ENCODE measurements at regions not wholly inside any gene's neighbourhood (a gene's known extent, or its start where the extent isn't known, plus 50 kb on each side); places are given as distances from the start of the nearest gene placed in this dataset.

GRCh38 chr1:201742955-201743805 lies 85.8 kb upstream of the IPO9 start:
- H3K27me3 ChIP-seq (replicated peaks in 1 of 4; ENCODE audit: control extremely low read depth in 1 of 4, control insufficient read depth in 3 of 4, insufficient read depth in 4 of 4, low read length in 3 of 4), result peaks cover 0 to 3% (median 0%) of the 10 kb centered on the region in 4 experiments
- Mint-ChIP-seq H3K27me3 (peaks cover 11% of the 10 kb centered on the region), H3K4me3 (no peak overlapping the region), H3K27ac (no peak overlapping the region), H3K9me3 (ENCODE audit: insufficient read depth) (no peaks in the 10 kb centered on the region), H3K4me1 (peaks cover 26% of the 10 kb centered on the region)
- ATAC-seq (ENCODE audit: low read depth) (no peak), DNase-seq (no peak)
- no peak overlapping the region for H3K9ac ChIP-seq (ENCODE audit: low read length)
- H3K79me2 ChIP-seq (ENCODE audit: control insufficient read depth, insufficient read depth, low read length), result peaks cover 8% of the 10 kb centered on the region
- no peaks in the 10 kb centered on the region for H4K20me1 ChIP-seq (ENCODE audit: control insufficient read depth, insufficient read depth, low read length, poor library complexity, severe bottlenecking)
- H3K4me2 ChIP-seq (replicated peaks; ENCODE audit: low read depth, low read length, poor library complexity, severe bottlenecking), result no peak overlapping the region
- intact Hi-C loops (cut with micrococcal nuclease), result no loop called here
- no peak overlapping the region for H2AFZ ChIP-seq (ENCODE audit: insufficient read depth, low read depth, low read length, poor library complexity, severe bottlenecking)
- no peak overlapping the region for H3K4me3 ChIP-seq (ENCODE audit: control extremely low read depth in 1 of 5, extremely low read depth in 1 of 5, insufficient read depth in 1 of 5, low read depth in 2 of 5, low read length in 4 of 5)
- TF ChIP-seq, protein P1, sequence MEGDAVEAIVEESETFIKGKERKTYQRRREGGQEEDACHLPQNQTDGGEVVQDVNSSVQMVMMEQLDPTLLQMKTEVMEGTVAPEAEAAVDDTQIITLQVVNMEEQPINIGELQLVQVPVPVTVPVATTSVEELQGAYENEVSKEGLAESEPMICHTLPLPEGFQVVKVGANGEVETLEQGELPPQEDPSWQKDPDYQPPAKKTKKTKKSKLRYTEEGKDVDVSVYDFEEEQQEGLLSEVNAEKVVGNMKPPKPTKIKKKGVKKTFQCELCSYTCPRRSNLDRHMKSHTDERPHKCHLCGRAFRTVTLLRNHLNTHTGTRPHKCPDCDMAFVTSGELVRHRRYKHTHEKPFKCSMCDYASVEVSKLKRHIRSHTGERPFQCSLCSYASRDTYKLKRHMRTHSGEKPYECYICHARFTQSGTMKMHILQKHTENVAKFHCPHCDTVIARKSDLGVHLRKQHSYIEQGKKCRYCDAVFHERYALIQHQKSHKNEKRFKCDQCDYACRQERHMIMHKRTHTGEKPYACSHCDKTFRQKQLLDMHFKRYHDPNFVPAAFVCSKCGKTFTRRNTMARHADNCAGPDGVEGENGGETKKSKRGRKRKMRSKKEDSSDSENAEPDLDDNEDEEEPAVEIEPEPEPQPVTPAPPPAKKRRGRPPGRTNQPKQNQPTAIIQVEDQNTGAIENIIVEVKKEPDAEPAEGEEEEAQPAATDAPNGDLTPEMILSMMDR (IDR thresholded peaks at IDR 0.05), result no peak
- no peak for TF ChIP-seq EZH2 (IDR thresholded peaks at IDR 0.05; ENCODE audit: borderline replicate concordance, insufficient read depth, low read depth, low read length, poor library complexity, severe bottlenecking)
- H3K9me3 ChIP-seq (ENCODE audit: control extremely low read depth in 1 of 3, control insufficient read depth in 2 of 3, insufficient read depth in 1 of 3, low read length in 2 of 3), result no peaks in the 10 kb centered on the region
- WGBS (ENCODE audit: insufficient coverage), result no CpG with 5 or more reads among the region's 5 CpGs
- no peaks in the 10 kb centered on the region for H3K36me3 ChIP-seq (replicated peaks in 1 of 2; ENCODE audit: control extremely low read depth in 1 of 2, control insufficient read depth in 1 of 2, extremely low read depth in 1 of 2, insufficient read depth in 2 of 2, low read length in 1 of 2)
- ChIA-PET POLR2A (no interaction called here), CTCF (interaction anchor here (0.6 to 2.1 kb wide), 2 partner anchors 28 to 33 kb away, joined by 3 to 6 read pairs; no protein-coding TSS in a partner anchor)
- H3K4me1 ChIP-seq (ENCODE audit: control insufficient read depth in 2 of 2, insufficient read depth in 2 of 2, low read length in 2 of 2), result peaks cover 11 to 19% of the 10 kb centered on the region in 2 donors
- no peak overlapping the region for H3K27ac ChIP-seq (ENCODE audit: low read length in 2 of 2)

DNA sequence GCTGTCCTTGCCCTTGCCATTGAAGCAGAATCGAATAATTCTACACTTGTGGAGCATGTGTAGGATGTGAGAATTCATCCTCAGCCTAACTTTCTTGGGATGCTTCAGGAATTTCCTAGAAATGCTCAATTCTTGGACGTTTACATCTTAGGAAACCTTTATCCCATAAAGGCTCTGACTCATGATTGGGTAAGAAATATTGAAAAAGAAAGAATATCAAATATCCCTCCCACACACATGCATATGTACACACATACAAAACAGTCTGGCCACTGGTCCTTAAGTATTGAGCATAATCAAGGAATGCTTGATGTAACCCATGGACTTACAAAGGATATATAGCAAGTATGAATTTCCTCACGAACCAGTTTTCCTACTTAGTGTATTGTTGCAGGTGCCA lies 83.9 kb upstream of the IPO9 start:
- Mint-ChIP-seq H3K4me1 (peaks cover 10% of the 10 kb centered on the region), H3K9me3 (ENCODE audit: insufficient read depth) (no peaks in the 10 kb centered on the region), H3K4me3 (no peak overlapping the region), H3K27ac (no peak overlapping the region), H3K27me3 (peaks cover 6% of the 10 kb centered on the region)
- Histone ChIP-seq H2AFZ (ENCODE audit: insufficient read depth, low read depth, low read length, poor library complexity, severe bottlenecking) (no peak overlapping the region), H3K4me1 (ENCODE audit: control insufficient read depth in 2 of 2, insufficient read depth in 2 of 2, low read length in 2 of 2) (peaks cover 3 to 10% of the 10 kb centered on the region in 2 donors), H3K9ac (ENCODE audit: low read length) (no peak overlapping the region), H3K4me2 (replicated peaks; ENCODE audit: low read depth, low read length, poor library complexity, severe bottlenecking) (no peak overlapping the region), H3K27me3 (replicated peaks in 1 of 4; ENCODE audit: control extremely low read depth in 1 of 4, control insufficient read depth in 3 of 4, insufficient read depth in 4 of 4, low read length in 3 of 4) (peaks cover 0 to 3% (median 0%) of the 10 kb centered on the region in 4 experiments), H3K27ac (ENCODE audit: low read length in 2 of 2) (no peak overlapping the region), H4K20me1 (ENCODE audit: control insufficient read depth, insufficient read depth, low read length, poor library complexity, severe bottlenecking) (no peaks in the 10 kb centered on the region), H3K4me3 (ENCODE audit: control extremely low read depth in 1 of 5, extremely low read depth in 1 of 5, insufficient read depth in 1 of 5, low read depth in 2 of 5, low read length in 4 of 5) (no peak overlapping the region), H3K36me3 (replicated peaks in 1 of 2; ENCODE audit: control extremely low read depth in 1 of 2, control insufficient read depth in 1 of 2, extremely low read depth in 1 of 2, insufficient read depth in 2 of 2, low read length in 1 of 2) (no peaks in the 10 kb centered on the region), H3K79me2 (ENCODE audit: control insufficient read depth, insufficient read depth, low read length) (no peaks in the 10 kb centered on the region), H3K9me3 (ENCODE audit: control extremely low read depth in 1 of 3, control insufficient read depth in 2 of 3, insufficient read depth in 1 of 3, low read length in 2 of 3) (no peaks in the 10 kb centered on the region)
- intact Hi-C loops (cut with micrococcal nuclease), result no loop called here
- DNase-seq (no peak), ATAC-seq (ENCODE audit: low read depth) (no peak)
- ChIA-PET CTCF (interaction anchor here (0.5 to 2.1 kb wide), 3 partner anchors 26 to 48 kb away, joined by 3 to 6 read pairs (median 5); no protein-coding TSS in a partner anchor), POLR2A (no interaction called here)
- 57% methylated on average over 1 of the region's 3 CpGs for WGBS (ENCODE audit: insufficient coverage)
- TF ChIP-seq, protein P1 (IDR thresholded peaks at IDR 0.05), result no peak
- TF ChIP-seq EZH2 (IDR thresholded peaks at IDR 0.05; ENCODE audit: borderline replicate concordance, insufficient read depth, low read depth, low read length, poor library complexity, severe bottlenecking), result no peak

Data from B cell (primary cell).